Fibroblast of skin of left biceps (primary cell): ENCODE measurements at regions not wholly inside any gene's neighbourhood (a gene's known extent, or its start where the extent isn't known, plus 50 kb on each side); places are given as distances from the start of the nearest gene placed in this dataset.

Experiments used
- DNase-seq, 2 experiments: peaks; one replicate each; pipeline ENCODE4 v3.0.0-alpha.2; 2013; ENCODE audit warnings: low read depth in 2 of 2

GRCh38 chr9:2311920-2312319, 296.8 kb downstream of the SMARCA2 start:
- no peak for DNase-seq

GRCh38 chr9:2313512-2313911, 298.4 kb downstream of the SMARCA2 start:
- DNase-seq = no peak

- DNase-seq = no peak
Observed at GRCh38 chr9:2317591-2317990, 302.4 kb downstream of the SMARCA2 start.

- no peak for DNase-seq
Observed at GRCh38 chr9:2319421-2319820, 302.2 kb upstream of the VLDLR start.

GRCh38 chr9:2320114-2320513, 301.5 kb upstream of the VLDLR start:
- DNase-seq = no peak

GRCh38 chr9:2320632-2321031, 301.0 kb upstream of the VLDLR start:
- DNase-seq = no peak

GRCh38 chr9:2321523-2322148, 300.0 kb upstream of the VLDLR start:
- DNase-seq = no peak

GRCh38 chr9:2324742-2325141, 296.8 kb upstream of the VLDLR start:
- no peak for DNase-seq

GRCh38 chr9:2332663-2333062, 288.9 kb upstream of the VLDLR start:
- no peak for DNase-seq

GRCh38 chr9:2335260-2335659, 286.3 kb upstream of the VLDLR start:
- DNase-seq = no peak

- no peak for DNase-seq
Observed at GRCh38 chr9:2336055-2336454, 285.5 kb upstream of the VLDLR start.

- no peak for DNase-seq
Observed at GRCh38 chr9:2337131-2337530, 284.5 kb upstream of the VLDLR start.

GRCh38 chr9:2337627-2338026, 284.0 kb upstream of the VLDLR start:
- DNase-seq = no peak

- no peak for DNase-seq
Observed at GRCh38 chr9:2338777-2339365, 282.7 kb upstream of the VLDLR start.

GRCh38 chr9:2339416-2339815, 282.2 kb upstream of the VLDLR start:
- no peak for DNase-seq

- no peak for DNase-seq
Observed at GRCh38 chr9:2340046-2340760, 281.4 kb upstream of the VLDLR start.

GRCh38 chr9:2341126-2341525, 280.5 kb upstream of the VLDLR start:
- DNase-seq = no peak

GRCh38 chr9:2341956-2342355, 279.6 kb upstream of the VLDLR start:
- DNase-seq = no peak

- DNase-seq = no peak
Observed at GRCh38 chr9:2343756-2344155, 277.8 kb upstream of the VLDLR start.

- DNase-seq = no peak
Observed at GRCh38 chr9:2344436-2344835, 277.2 kb upstream of the VLDLR start.

GRCh38 chr9:2345013-2345412, 276.6 kb upstream of the VLDLR start:
- no peak for DNase-seq

GRCh38 chr9:2346277-2346913, 275.2 kb upstream of the VLDLR start:
- DNase-seq = no peak

GRCh38 chr9:2351324-2351723, 270.3 kb upstream of the VLDLR start:
- no peak for DNase-seq
